LNCaP clone FGC (cell line): ENCODE measurements at regions not wholly inside any gene's neighbourhood (a gene's known extent, or its start where the extent isn't known, plus 50 kb on each side); places are given as distances from the start of the nearest gene placed in this dataset.

Experiments used
- DNase-seq: peaks from one replicate; pipeline ENCODE4 v3.0.0-alpha.2; 2011; ENCODE audit warnings: low read depth
- H3K4me3 ChIP-seq: 2 replicates; pipeline ENCODE4 v1.5.1; 2011; ENCODE audit warnings: mild to moderate bottlenecking, low read depth, low read length, control low read depth
- TF ChIP-seq, protein P1 (sequence below): IDR thresholded peaks from 2 replicates; pipeline ENCODE4 v1.5.1; 2012; ENCODE audit warnings: mild to moderate bottlenecking; ENCODE audit not compliant: control insufficient read depth, insufficient read depth; ENCODE audit errors: extremely low read depth

DNA sequence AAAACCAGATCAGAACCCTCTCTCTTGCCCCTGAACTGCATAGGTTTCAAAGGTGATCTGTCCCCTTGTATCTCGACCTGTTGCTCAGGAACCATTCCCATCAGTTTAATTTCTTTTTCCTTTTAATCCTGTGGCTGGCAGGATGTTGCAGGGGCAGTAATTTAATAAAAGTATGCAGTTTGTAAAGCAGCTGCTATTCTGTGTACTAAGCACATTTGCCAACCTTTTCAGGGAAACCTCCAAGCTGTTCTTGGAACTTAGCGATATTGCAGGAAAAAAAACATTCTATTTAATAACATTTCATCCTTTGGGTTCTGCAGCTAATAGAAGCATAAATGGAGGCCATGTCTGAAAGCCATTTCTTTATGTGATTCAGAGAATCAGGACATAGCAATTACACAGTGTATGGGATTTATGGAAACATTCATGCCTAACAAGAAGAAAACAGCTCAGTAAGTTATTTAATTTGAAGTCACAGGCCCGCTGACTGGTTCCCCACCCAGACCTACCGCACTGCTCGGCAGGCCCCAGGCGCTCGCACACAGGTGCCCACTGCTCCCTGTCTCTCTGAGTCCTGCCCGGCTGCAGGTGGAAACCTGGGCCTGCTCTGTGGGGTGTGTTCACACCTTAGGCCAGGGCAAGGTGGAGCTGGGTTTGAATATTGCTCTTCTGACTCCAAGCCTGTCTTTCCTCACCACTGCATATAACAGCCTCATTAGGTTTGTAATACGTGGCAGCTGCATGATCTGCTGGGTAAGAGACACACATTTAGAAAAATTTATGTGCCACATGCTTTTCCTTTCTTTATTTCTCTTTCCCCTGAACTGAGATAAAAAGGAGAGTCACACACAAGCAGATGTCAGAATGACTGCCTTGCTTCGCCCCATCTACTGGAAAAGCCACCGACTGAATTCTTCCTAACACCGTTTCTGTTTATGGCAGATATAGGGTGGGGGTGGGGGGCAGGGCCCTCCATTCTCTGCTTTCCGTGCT is 119.7 kb downstream of the SLC25A47 start:
- TF ChIP-seq, protein P1, sequence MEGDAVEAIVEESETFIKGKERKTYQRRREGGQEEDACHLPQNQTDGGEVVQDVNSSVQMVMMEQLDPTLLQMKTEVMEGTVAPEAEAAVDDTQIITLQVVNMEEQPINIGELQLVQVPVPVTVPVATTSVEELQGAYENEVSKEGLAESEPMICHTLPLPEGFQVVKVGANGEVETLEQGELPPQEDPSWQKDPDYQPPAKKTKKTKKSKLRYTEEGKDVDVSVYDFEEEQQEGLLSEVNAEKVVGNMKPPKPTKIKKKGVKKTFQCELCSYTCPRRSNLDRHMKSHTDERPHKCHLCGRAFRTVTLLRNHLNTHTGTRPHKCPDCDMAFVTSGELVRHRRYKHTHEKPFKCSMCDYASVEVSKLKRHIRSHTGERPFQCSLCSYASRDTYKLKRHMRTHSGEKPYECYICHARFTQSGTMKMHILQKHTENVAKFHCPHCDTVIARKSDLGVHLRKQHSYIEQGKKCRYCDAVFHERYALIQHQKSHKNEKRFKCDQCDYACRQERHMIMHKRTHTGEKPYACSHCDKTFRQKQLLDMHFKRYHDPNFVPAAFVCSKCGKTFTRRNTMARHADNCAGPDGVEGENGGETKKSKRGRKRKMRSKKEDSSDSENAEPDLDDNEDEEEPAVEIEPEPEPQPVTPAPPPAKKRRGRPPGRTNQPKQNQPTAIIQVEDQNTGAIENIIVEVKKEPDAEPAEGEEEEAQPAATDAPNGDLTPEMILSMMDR, result no peak
- no peak for DNase-seq

DNA sequence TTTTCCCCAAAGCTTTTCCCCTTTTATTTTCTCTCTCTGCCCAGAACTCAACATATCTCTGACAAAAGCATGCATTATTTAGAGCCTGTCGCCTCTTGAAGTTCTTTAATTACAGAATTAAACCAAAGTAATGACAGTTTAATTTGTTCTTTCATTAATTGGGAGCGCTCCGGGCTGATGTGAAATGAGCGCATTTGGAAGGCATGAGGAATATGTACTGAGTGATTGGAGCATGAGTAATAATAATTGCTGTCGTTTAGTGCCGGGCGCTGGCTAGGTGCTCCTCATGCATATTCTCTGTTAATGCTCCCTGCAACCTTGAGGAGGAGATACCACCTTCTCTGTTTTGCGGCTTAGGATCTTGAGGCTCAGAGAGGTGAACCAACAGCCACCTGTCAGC is 120.5 kb downstream of the SLC25A47 start:
- no peak for DNase-seq
- no peak overlapping the region for H3K4me3 ChIP-seq
- TF ChIP-seq, protein P1, result no peak

More for the DNA sequence above, 119.7 kb downstream of the SLC25A47 start:
- no peak overlapping the region for H3K4me3 ChIP-seq

- TF ChIP-seq, protein P1, result no peak
- DNase-seq, result no peak
- H3K4me3 ChIP-seq, result no peak overlapping the region
These were observed 122.4 kb downstream of the SLC25A47 start for GRCh38 chr14:100445436-100446088.

- no peak for DNase-seq
These were observed 123.4 kb downstream of the SLC25A47 start for GRCh38 chr14:100446572-100446971.

DNA sequence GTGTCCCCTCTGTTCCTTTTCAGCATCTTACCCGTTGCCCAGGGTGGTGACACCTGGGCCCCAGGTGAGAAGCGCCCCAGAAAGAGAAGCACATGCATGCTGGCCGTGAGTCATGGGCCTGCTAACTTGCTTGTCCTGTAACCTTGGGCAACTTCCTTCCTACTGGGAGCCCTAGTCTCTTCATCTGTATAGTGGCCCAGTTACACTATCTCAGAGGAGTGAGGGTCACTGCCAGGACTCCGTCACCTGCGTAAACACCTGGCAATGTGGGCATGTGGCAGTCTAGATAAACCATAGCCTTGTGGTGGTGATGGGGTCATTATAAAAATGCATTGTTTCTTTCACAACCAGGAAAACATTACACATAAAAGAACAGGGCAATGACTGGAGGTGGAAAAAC is 125.2 kb downstream of the SLC25A47 start:
- H3K4me3 ChIP-seq, result no peak overlapping the region
- TF ChIP-seq, protein P1, result no peak
- DNase-seq, result no peak

More at GRCh38 chr14:100446572-100446971, 123.4 kb downstream of the SLC25A47 start:
- TF ChIP-seq, protein P1, result no peak
- no peak overlapping the region for H3K4me3 ChIP-seq

- H3K4me3 ChIP-seq, result no peak overlapping the region
- no peak for DNase-seq
- TF ChIP-seq, protein P1, result no peak
These were observed 126.3 kb downstream of the SLC25A47 start for GRCh38 chr14:100449225-100449987.
